ENCODE measurements at regions not wholly inside any gene's neighbourhood (a gene's known extent, or its start where the extent isn't known, plus 50 kb on each side); places are given as distances from the start of the nearest gene placed in this dataset.

- Mint-ChIP-seq H3K4me1 (ENCODE audit: low read depth, unreplicated experiment) (peaks cover 6% of the 10 kb centered on the region), H3K4me3 (ENCODE audit: unreplicated experiment) (no peak overlapping the region), H3K27ac (ENCODE audit: unreplicated experiment) (no peak overlapping the region), H3K36me3 (ENCODE audit: low read depth, unreplicated experiment) (peaks cover 2% of the 10 kb centered on the region), H3K9me3 (ENCODE audit: unreplicated experiment) (peaks cover 4% of the 10 kb centered on the region), H3K27me3 (ENCODE audit: low read depth, unreplicated experiment) (peaks cover 22% of the 10 kb centered on the region)
- Histone ChIP-seq H3K36me3 (ENCODE audit: insufficient read depth, low read length) (no peaks in the 10 kb centered on the region), H3K4me3 (ENCODE audit: insufficient read depth, low read depth, low read length) (no peak overlapping the region), H3K79me2 (ENCODE audit: insufficient read depth, low read length) (no peaks in the 10 kb centered on the region), H3K27ac (ENCODE audit: low read depth, low read length) (no peak overlapping the region), H4K20me1 (ENCODE audit: insufficient read depth, low read length) (no peaks in the 10 kb centered on the region), H3K27me3 (ENCODE audit: insufficient read depth, low read length) (no peaks in the 10 kb centered on the region), H2AFZ (ENCODE audit: low read depth, low read length) (no peak overlapping the region), H3K9me3 (ENCODE audit: insufficient read depth, low read depth, low read length) (no peaks in the 10 kb centered on the region), H3K4me1 (ENCODE audit: insufficient read depth, low read length) (no peaks in the 10 kb centered on the region), H3K9ac (ENCODE audit: low read length) (no peak overlapping the region), H3K4me2 (ENCODE audit: low read length) (no peak overlapping the region)
- no peak for FAIRE-seq
- DNase-seq (ENCODE audit: low read depth) = no peak
- no peak for TF ChIP-seq CTCF (IDR thresholded peaks at IDR 0.05; ENCODE audit: insufficient read depth, low read depth, low read length)
- TF ChIP-seq EZH2 (IDR thresholded peaks at IDR 0.05; ENCODE audit: insufficient read depth, low read length) = no peak
Measured at GRCh38 chr16:65618931-65619330, 497.1 kb upstream of the CDH11 start.

GRCh38 chr16:65618333-65618732, 496.5 kb upstream of the CDH11 start:
- TF ChIP-seq CTCF (IDR thresholded peaks at IDR 0.05; ENCODE audit: insufficient read depth, low read depth, low read length) (no peak), EZH2 (IDR thresholded peaks at IDR 0.05; ENCODE audit: insufficient read depth, low read length) (no peak)
- no peak overlapping the region for H3K27ac Mint-ChIP-seq (ENCODE audit: unreplicated experiment)
- peaks cover 2% of the 10 kb centered on the region for H3K9me3 Mint-ChIP-seq (ENCODE audit: unreplicated experiment)
- H3K27ac ChIP-seq (ENCODE audit: low read depth, low read length) = no peak overlapping the region
- no peak overlapping the region for H3K9ac ChIP-seq (ENCODE audit: low read length)
- peaks cover 16% of the 10 kb centered on the region for H3K27me3 Mint-ChIP-seq (ENCODE audit: low read depth, unreplicated experiment)
- H3K4me1 ChIP-seq (ENCODE audit: insufficient read depth, low read length) = no peaks in the 10 kb centered on the region
- no peaks in the 10 kb centered on the region for H3K79me2 ChIP-seq (ENCODE audit: insufficient read depth, low read length)
- H2AFZ ChIP-seq (ENCODE audit: low read depth, low read length) = no peak overlapping the region
- DNase-seq (ENCODE audit: low read depth) = no peak
- H3K27me3 ChIP-seq (ENCODE audit: insufficient read depth, low read length) = no peaks in the 10 kb centered on the region
- H3K9me3 ChIP-seq (ENCODE audit: insufficient read depth, low read depth, low read length) = no peaks in the 10 kb centered on the region
- H3K36me3 ChIP-seq (ENCODE audit: insufficient read depth, low read length) = no peaks in the 10 kb centered on the region
- H4K20me1 ChIP-seq (ENCODE audit: insufficient read depth, low read length) = no peaks in the 10 kb centered on the region
- H3K4me1 Mint-ChIP-seq (ENCODE audit: low read depth, unreplicated experiment) = peaks cover 6% of the 10 kb centered on the region
- no peaks in the 10 kb centered on the region for H3K36me3 Mint-ChIP-seq (ENCODE audit: low read depth, unreplicated experiment)
- H3K4me3 Mint-ChIP-seq (ENCODE audit: unreplicated experiment) = no peak overlapping the region
- FAIRE-seq = no peak
- H3K4me2 ChIP-seq (ENCODE audit: low read length) = no peak overlapping the region
- H3K4me3 ChIP-seq (ENCODE audit: insufficient read depth, low read depth, low read length) = no peak overlapping the region

GRCh38 chr16:65617421-65617820, 495.6 kb upstream of the CDH11 start:
- Histone ChIP-seq H3K4me2 (ENCODE audit: low read length) (no peak overlapping the region), H4K20me1 (ENCODE audit: insufficient read depth, low read length) (no peaks in the 10 kb centered on the region), H3K79me2 (ENCODE audit: insufficient read depth, low read length) (no peaks in the 10 kb centered on the region), H3K4me3 (ENCODE audit: insufficient read depth, low read depth, low read length) (no peak overlapping the region), H3K27ac (ENCODE audit: low read depth, low read length) (no peak overlapping the region), H3K9ac (ENCODE audit: low read length) (no peak overlapping the region), H3K9me3 (ENCODE audit: insufficient read depth, low read depth, low read length) (no peaks in the 10 kb centered on the region), H3K36me3 (ENCODE audit: insufficient read depth, low read length) (no peaks in the 10 kb centered on the region), H3K27me3 (ENCODE audit: insufficient read depth, low read length) (no peaks in the 10 kb centered on the region), H3K4me1 (ENCODE audit: insufficient read depth, low read length) (no peaks in the 10 kb centered on the region), H2AFZ (ENCODE audit: low read depth, low read length) (no peak overlapping the region)
- H3K36me3 Mint-ChIP-seq (ENCODE audit: low read depth, unreplicated experiment) = no peaks in the 10 kb centered on the region
- peaks cover 2% of the 10 kb centered on the region for H3K9me3 Mint-ChIP-seq (ENCODE audit: unreplicated experiment)
- H3K4me3 Mint-ChIP-seq (ENCODE audit: unreplicated experiment) = no peak overlapping the region
- H3K27me3 Mint-ChIP-seq (ENCODE audit: low read depth, unreplicated experiment) = peaks cover 9% of the 10 kb centered on the region
- no peak for FAIRE-seq
- no peak for TF ChIP-seq EZH2 (IDR thresholded peaks at IDR 0.05; ENCODE audit: insufficient read depth, low read length)
- no peak for TF ChIP-seq CTCF (IDR thresholded peaks at IDR 0.05; ENCODE audit: insufficient read depth, low read depth, low read length)
- peaks cover 6% of the 10 kb centered on the region for H3K4me1 Mint-ChIP-seq (ENCODE audit: low read depth, unreplicated experiment)
- H3K27ac Mint-ChIP-seq (ENCODE audit: unreplicated experiment) = no peak overlapping the region
- DNase-seq (ENCODE audit: low read depth) = no peak
